ENCODE measurements at regions not wholly inside any gene's neighbourhood (a gene's known extent, or its start where the extent isn't known, plus 50 kb on each side); places are given as distances from the start of the nearest gene placed in this dataset.

DNA sequence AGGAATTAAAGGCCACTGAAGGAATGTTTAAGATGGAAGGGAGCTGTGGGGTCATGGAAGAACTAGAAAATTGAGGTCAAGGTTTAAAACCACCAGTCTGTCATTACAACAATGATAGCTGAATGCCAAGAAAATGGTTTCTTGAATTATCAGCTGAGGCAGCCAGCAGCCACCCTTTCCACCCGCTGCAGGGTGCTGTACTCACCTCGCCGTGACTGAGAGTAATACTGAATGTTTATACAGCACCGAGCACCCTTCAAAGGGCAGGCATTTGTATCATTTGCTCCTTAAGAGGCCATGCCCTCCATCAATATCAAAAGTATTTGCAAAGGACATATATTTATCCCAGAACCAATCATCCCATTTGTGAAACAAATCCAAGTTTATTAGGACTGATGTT lies 402.8 kb downstream of the VPS13C start:
- RAD21 ChIA-PET (ENCODE audit: unreplicated experiment), result no interaction called here
- Histone ChIP-seq H3K4me1 (ENCODE audit: control insufficient read depth, insufficient read depth, low read length) (no peaks in the 10 kb centered on the region), H3K4me2 (ENCODE audit: control insufficient read depth, insufficient read depth) (no peak overlapping the region), H4K20me1 (ENCODE audit: control insufficient read depth, insufficient read depth) (no peaks in the 10 kb centered on the region), H3K36me3 (ENCODE audit: control insufficient read depth in 2 of 2, insufficient read depth in 2 of 2, low read length in 1 of 2) (no peaks in the 10 kb centered on the region), H3K9me3 (replicated peaks; ENCODE audit: control insufficient read depth, insufficient read depth, low read length) (no peaks in the 10 kb centered on the region), H3K79me2 (ENCODE audit: control insufficient read depth, insufficient read depth, low read length) (no peaks in the 10 kb centered on the region), H3K4me3 (no peak overlapping the region), H2AFZ (ENCODE audit: control insufficient read depth, low read depth, low read length) (no peak overlapping the region), H3K27me3 (replicated peaks in 1 of 2; ENCODE audit: control insufficient read depth in 2 of 2, insufficient read depth in 2 of 2, low read length in 1 of 2) (no peaks in the 10 kb centered on the region; a peak in 1 of 4 replicates), H3K9ac (ENCODE audit: control insufficient read depth, insufficient read depth, low read length) (no peak overlapping the region), H3K27ac (ENCODE audit: control insufficient read depth, insufficient read depth) (no peak overlapping the region)
- FAIRE-seq, result no peak
- SMC1A ChIA-PET (ENCODE audit: uncharacterized antibody, unreplicated experiment), result no interaction called here
- TF ChIP-seq CEBPB (IDR thresholded peaks at IDR 0.05; ENCODE audit: borderline replicate concordance in 1 of 2, low read depth in 2 of 2, low read length in 2 of 2), result no peak
- TF ChIP-seq PAX5 (IDR thresholded peaks at IDR 0.05; ENCODE audit: borderline replicate concordance, low read depth, low read length), result no peak
- no peak for TF ChIP-seq KAT2A (conservative IDR thresholded peaks at IDR 0.05; ENCODE audit: control insufficient read depth, low read depth, low read length)
- no peak for TF ChIP-seq IKZF2 (IDR thresholded peaks at IDR 0.05)
- no peak for TF ChIP-seq RAD51 (IDR thresholded peaks at IDR 0.05)
- no peak for TF ChIP-seq MEF2B (IDR thresholded peaks at IDR 0.05; ENCODE audit: partially characterized antibody, poor library complexity, severe bottlenecking)
- TF ChIP-seq YBX1 (IDR thresholded peaks at IDR 0.05), result no peak
- TF ChIP-seq NR2F1 (conservative IDR thresholded peaks at IDR 0.05), result no peak
- TF ChIP-seq NFXL1 (IDR thresholded peaks at IDR 0.05; ENCODE audit: borderline replicate concordance), result no peak
- TF ChIP-seq, protein P1, sequence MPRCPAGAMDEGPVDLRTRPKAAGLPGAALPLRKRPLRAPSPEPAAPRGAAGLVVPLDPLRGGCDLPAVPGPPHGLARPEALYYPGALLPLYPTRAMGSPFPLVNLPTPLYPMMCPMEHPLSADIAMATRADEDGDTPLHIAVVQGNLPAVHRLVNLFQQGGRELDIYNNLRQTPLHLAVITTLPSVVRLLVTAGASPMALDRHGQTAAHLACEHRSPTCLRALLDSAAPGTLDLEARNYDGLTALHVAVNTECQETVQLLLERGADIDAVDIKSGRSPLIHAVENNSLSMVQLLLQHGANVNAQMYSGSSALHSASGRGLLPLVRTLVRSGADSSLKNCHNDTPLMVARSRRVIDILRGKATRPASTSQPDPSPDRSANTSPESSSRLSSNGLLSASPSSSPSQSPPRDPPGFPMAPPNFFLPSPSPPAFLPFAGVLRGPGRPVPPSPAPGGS (IDR thresholded peaks at IDR 0.05; ENCODE audit: borderline replicate concordance, insufficient read depth, low read depth, low read length, poor library complexity, severe bottlenecking), result no peak
- TF ChIP-seq ZNF622 (IDR thresholded peaks at IDR 0.05), result no peak
- no peak for TF ChIP-seq SIX5 (IDR thresholded peaks at IDR 0.05; ENCODE audit: low read depth, low read length, severe bottlenecking)
- WGBS (ENCODE audit: insufficient coverage, insufficient replicate concordance, low lambda C conversion rate, missing lambda C conversion rate), result 29% methylated on average over 4 of the region's 4 CpGs
- no peak for ATAC-seq
- in situ Hi-C loops (cut with MboI), result no loop called here
- POLR2A ChIA-PET, result no interaction called here
- DNase-seq (ENCODE audit: low read depth, low spot score), result no peak
- intact Hi-C loops (cut with micrococcal nuclease; ENCODE audit: unreplicated experiment), result no loop called here
- CTCF ChIA-PET, result no interaction called here
- no TSS peak for BruUV-seq (replicated peaks)
